HepG2 (cell line): ENCODE measurements at regions not wholly inside any gene's neighbourhood (a gene's known extent, or its start where the extent isn't known, plus 50 kb on each side); places are given as distances from the start of the nearest gene placed in this dataset.
A peak's percentile ranks its signal among the peaks of the same experiment; 100 is the strongest.

Experiments used
- KDM3A ChIP-seq: IDR thresholded peaks from 2 replicates; pipeline ENCODE4 v1.6.1; 2018; ENCODE audit warnings: low read depth, missing compliant biosample characterization
- TOPORS ChIP-seq: sonication (generic); formaldehyde crosslinking; IDR thresholded peaks from 2 replicates; pipeline ENCODE4 v1.8.0; 2023; ENCODE audit warnings: mild to moderate bottlenecking, missing genetic modification reagents
- YEATS2 ChIP-seq: sonication (generic); formaldehyde crosslinking; IDR thresholded peaks from 2 replicates; pipeline ENCODE4 v1.4.0; 2020; ENCODE audit warnings: missing genetic modification reagents, borderline replicate concordance
- ZNF335 ChIP-seq: sonication (generic); formaldehyde crosslinking; IDR thresholded peaks from 2 replicates; pipeline ENCODE4 v1.4.0; 2020; ENCODE audit warnings: missing genetic modification reagents
- ZNF337 ChIP-seq: sonication (generic); formaldehyde crosslinking; IDR thresholded peaks from 2 replicates; pipeline ENCODE4 v1.5.1; 2020; ENCODE audit warnings: missing genetic modification reagents, low read depth, mild to moderate bottlenecking, borderline replicate concordance
- ZNF432 ChIP-seq: sonication (generic); formaldehyde crosslinking; IDR thresholded peaks from 2 replicates; pipeline ENCODE4 v1.5.0; 2020; ENCODE audit warnings: missing genetic modification reagents, mild to moderate bottlenecking, borderline replicate concordance
- ZNF605 ChIP-seq: sonication (generic); formaldehyde crosslinking; IDR thresholded peaks from 2 replicates; pipeline ENCODE4 v1.8.0; 2022; ENCODE audit warnings: mild to moderate bottlenecking, missing genetic modification reagents
- TF ChIP-seq, protein P1 (sequence below): sonication (generic); formaldehyde crosslinking; conservative IDR thresholded peaks from 2 replicates; pipeline ENCODE4 v1.8.0; 2022; ENCODE audit warnings: missing genetic modification reagents
- TF ChIP-seq, protein P2 (sequence below): sonication (generic); formaldehyde crosslinking; IDR thresholded peaks from 2 replicates; pipeline ENCODE4 v1.4.0; 2020; ENCODE audit warnings: missing genetic modification reagents
- TF ChIP-seq, protein P3 (sequence below): sonication (generic); formaldehyde crosslinking; IDR thresholded peaks from 2 replicates; pipeline ENCODE4 v1.5.0; 2020; ENCODE audit warnings: mild to moderate bottlenecking, missing genetic modification reagents, moderate library complexity
- TF ChIP-seq, protein P4 (sequence below): sonication (generic); formaldehyde crosslinking; IDR thresholded peaks from 2 replicates; pipeline ENCODE4 v1.4.0; 2020; ENCODE audit warnings: missing genetic modification reagents
- TF ChIP-seq, protein P5 (sequence below): sonication (generic); formaldehyde crosslinking; IDR thresholded peaks from 2 replicates; pipeline ENCODE4 v1.8.1; 2023; ENCODE audit warnings: missing genetic modification reagents, inconsistent platforms, borderline replicate concordance
- TF ChIP-seq, protein P6 (sequence below): sonication (generic); formaldehyde crosslinking; IDR thresholded peaks from 2 replicates; pipeline ENCODE4 v1.4.0; 2020; ENCODE audit warnings: mild to moderate bottlenecking, missing genetic modification reagents
- TF ChIP-seq, protein P7 (sequence below): sonication (generic); formaldehyde crosslinking; IDR thresholded peaks from 2 replicates; pipeline ENCODE4 v1.5.0; 2020; ENCODE audit warnings: missing genetic modification reagents

DNA sequence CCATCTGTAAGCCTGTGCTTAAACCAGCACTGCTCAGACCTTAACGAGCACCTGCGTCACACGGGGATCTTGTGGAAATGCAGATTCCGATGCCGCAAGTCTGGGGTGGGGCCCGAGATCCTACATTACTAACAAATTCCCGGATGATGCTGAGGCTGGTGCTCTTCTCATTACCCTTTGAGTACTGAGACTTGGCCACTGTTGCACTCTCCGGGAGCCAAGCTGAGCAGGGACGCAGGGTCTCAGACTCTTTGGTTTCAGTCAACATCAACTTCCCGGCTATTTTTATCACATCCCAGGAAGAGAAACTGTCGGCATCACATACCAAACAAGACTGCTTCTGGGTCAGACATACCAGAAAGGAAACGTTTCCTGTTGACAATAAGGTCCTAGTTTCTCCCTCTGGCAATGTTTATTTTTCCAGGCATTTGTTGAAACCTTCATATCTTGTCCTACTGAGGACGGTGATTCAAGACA, 276.6 kb downstream of the SHQ1 start (continued):
- TF ChIP-seq, protein P1, sequence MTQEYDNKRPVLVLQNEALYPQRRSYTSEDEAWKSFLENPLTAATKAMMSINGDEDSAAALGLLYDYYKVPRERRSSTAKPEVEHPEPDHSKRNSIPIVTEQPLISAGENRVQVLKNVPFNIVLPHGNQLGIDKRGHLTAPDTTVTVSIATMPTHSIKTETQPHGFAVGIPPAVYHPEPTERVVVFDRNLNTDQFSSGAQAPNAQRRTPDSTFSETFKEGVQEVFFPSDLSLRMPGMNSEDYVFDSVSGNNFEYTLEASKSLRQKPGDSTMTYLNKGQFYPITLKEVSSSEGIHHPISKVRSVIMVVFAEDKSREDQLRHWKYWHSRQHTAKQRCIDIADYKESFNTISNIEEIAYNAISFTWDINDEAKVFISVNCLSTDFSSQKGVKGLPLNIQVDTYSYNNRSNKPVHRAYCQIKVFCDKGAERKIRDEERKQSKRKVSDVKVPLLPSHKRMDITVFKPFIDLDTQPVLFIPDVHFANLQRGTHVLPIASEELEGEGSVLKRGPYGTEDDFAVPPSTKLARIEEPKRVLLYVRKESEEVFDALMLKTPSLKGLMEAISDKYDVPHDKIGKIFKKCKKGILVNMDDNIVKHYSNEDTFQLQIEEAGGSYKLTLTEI (CRISPR knock-in tag) = no peak
- no peak for TF ChIP-seq ZNF337 (CRISPR knock-in tag)
- TF ChIP-seq, protein P2, sequence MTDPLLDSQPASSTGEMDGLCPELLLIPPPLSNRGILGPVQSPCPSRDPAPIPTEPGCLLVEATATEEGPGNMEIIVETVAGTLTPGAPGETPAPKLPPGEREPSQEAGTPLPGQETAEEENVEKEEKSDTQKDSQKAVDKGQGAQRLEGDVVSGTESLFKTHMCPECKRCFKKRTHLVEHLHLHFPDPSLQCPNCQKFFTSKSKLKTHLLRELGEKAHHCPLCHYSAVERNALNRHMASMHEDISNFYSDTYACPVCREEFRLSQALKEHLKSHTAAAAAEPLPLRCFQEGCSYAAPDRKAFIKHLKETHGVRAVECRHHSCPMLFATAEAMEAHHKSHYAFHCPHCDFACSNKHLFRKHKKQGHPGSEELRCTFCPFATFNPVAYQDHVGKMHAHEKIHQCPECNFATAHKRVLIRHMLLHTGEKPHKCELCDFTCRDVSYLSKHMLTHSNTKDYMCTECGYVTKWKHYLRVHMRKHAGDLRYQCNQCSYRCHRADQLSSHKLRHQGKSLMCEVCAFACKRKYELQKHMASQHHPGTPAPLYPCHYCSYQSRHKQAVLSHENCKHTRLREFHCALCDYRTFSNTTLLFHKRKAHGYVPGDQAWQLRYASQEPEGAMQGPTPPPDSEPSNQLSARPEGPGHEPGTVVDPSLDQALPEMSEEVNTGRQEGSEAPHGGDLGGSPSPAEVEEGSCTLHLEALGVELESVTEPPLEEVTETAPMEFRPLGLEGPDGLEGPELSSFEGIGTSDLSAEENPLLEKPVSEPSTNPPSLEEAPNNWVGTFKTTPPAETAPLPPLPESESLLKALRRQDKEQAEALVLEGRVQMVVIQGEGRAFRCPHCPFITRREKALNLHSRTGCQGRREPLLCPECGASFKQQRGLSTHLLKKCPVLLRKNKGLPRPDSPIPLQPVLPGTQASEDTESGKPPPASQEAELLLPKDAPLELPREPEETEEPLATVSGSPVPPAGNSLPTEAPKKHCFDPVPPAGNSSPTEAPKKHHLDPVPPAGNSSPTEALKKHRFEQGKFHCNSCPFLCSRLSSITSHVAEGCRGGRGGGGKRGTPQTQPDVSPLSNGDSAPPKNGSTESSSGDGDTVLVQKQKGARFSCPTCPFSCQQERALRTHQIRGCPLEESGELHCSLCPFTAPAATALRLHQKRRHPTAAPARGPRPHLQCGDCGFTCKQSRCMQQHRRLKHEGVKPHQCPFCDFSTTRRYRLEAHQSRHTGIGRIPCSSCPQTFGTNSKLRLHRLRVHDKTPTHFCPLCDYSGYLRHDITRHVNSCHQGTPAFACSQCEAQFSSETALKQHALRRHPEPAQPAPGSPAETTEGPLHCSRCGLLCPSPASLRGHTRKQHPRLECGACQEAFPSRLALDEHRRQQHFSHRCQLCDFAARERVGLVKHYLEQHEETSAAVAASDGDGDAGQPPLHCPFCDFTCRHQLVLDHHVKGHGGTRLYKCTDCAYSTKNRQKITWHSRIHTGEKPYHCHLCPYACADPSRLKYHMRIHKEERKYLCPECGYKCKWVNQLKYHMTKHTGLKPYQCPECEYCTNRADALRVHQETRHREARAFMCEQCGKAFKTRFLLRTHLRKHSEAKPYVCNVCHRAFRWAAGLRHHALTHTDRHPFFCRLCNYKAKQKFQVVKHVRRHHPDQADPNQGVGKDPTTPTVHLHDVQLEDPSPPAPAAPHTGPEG = no peak
- TF ChIP-seq, protein P3, sequence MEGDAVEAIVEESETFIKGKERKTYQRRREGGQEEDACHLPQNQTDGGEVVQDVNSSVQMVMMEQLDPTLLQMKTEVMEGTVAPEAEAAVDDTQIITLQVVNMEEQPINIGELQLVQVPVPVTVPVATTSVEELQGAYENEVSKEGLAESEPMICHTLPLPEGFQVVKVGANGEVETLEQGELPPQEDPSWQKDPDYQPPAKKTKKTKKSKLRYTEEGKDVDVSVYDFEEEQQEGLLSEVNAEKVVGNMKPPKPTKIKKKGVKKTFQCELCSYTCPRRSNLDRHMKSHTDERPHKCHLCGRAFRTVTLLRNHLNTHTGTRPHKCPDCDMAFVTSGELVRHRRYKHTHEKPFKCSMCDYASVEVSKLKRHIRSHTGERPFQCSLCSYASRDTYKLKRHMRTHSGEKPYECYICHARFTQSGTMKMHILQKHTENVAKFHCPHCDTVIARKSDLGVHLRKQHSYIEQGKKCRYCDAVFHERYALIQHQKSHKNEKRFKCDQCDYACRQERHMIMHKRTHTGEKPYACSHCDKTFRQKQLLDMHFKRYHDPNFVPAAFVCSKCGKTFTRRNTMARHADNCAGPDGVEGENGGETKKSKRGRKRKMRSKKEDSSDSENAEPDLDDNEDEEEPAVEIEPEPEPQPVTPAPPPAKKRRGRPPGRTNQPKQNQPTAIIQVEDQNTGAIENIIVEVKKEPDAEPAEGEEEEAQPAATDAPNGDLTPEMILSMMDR (CRISPR knock-in tag) = no peak
- TF ChIP-seq, protein P4, sequence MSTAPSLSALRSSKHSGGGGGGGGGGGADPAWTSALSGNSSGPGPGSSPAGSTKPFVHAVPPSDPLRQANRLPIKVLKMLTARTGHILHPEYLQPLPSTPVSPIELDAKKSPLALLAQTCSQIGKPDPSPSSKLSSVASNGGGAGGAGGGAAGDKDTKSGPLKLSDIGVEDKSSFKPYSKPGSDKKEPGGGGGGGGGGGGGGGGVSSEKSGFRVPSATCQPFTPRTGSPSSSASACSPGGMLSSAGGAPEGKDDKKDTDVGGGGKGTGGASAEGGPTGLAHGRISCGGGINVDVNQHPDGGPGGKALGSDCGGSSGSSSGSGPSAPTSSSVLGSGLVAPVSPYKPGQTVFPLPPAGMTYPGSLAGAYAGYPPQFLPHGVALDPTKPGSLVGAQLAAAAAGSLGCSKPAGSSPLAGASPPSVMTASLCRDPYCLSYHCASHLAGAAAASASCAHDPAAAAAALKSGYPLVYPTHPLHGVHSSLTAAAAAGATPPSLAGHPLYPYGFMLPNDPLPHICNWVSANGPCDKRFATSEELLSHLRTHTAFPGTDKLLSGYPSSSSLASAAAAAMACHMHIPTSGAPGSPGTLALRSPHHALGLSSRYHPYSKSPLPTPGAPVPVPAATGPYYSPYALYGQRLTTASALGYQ (CRISPR knock-in tag) = no peak
- TF ChIP-seq, protein P5, sequence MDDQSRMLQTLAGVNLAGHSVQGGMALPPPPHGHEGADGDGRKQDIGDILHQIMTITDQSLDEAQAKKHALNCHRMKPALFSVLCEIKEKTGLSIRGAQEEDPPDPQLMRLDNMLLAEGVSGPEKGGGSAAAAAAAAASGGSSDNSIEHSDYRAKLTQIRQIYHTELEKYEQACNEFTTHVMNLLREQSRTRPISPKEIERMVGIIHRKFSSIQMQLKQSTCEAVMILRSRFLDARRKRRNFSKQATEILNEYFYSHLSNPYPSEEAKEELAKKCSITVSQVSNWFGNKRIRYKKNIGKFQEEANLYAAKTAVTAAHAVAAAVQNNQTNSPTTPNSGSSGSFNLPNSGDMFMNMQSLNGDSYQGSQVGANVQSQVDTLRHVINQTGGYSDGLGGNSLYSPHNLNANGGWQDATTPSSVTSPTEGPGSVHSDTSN (CRISPR knock-in tag) = no peak
- TF ChIP-seq KDM3A (CRISPR knock-in tag) = no peak
- TF ChIP-seq TOPORS (CRISPR knock-in tag) = no peak
- TF ChIP-seq, protein P6, sequence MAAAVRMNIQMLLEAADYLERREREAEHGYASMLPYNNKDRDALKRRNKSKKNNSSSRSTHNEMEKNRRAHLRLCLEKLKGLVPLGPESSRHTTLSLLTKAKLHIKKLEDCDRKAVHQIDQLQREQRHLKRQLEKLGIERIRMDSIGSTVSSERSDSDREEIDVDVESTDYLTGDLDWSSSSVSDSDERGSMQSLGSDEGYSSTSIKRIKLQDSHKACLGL (CRISPR knock-in tag) = no peak
- TF ChIP-seq YEATS2 (CRISPR knock-in tag) = peak; percentile 13; the same call in 1 of the 2 replicates
- no peak for TF ChIP-seq ZNF605 (CRISPR knock-in tag)
- no peak for TF ChIP-seq ZNF335 (CRISPR knock-in tag)
- TF ChIP-seq, protein P7, sequence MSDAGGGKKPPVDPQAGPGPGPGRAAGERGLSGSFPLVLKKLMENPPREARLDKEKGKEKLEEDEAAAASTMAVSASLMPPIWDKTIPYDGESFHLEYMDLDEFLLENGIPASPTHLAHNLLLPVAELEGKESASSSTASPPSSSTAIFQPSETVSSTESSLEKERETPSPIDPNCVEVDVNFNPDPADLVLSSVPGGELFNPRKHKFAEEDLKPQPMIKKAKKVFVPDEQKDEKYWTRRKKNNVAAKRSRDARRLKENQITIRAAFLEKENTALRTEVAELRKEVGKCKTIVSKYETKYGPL (CRISPR knock-in tag) = no peak
- no peak for TF ChIP-seq ZNF432
